GM18511 (cell line): ENCODE measurements at regions not wholly inside any gene's neighbourhood (a gene's known extent, or its start where the extent isn't known, plus 50 kb on each side); places are given as distances from the start of the nearest gene placed in this dataset.

Experiments
- ATAC-seq: cut with Tn5 transposase; IDR thresholded peaks from one replicate; pipeline ENCODE4 v1.9.1; 2021; ENCODE audit warnings: mild to moderate bottlenecking, moderate library complexity; ENCODE audit not compliant: unreplicated experiment

- no peak for ATAC-seq
Measured at GRCh38 chr6:138550346-138550767, 51.1 kb upstream of the NHSL1 start.

- no peak for ATAC-seq
Measured at GRCh38 chr6:138554146-138554545, 54.9 kb upstream of the NHSL1 start.

GRCh38 chr6:138555421-138555988 is 56.2 kb upstream of the NHSL1 start:
- ATAC-seq = peak; percentile 73

GRCh38 chr6:138557147-138557546 is 57.9 kb upstream of the NHSL1 start:
- no peak for ATAC-seq

- ATAC-seq = no peak
Measured at GRCh38 chr6:138559143-138559542, 59.8 kb upstream of the NHSL1 start.

- ATAC-seq = no peak
Measured at GRCh38 chr6:138560130-138560860, 61.0 kb upstream of the NHSL1 start.

GRCh38 chr6:138562691-138563090 is 63.4 kb upstream of the NHSL1 start:
- no peak for ATAC-seq

GRCh38 chr6:138563231-138563630 is 63.9 kb upstream of the NHSL1 start:
- no peak for ATAC-seq

- no peak for ATAC-seq
Measured at GRCh38 chr6:138563650-138564049, 64.4 kb upstream of the NHSL1 start.

GRCh38 chr6:138564170-138564721 is 65.0 kb upstream of the NHSL1 start:
- ATAC-seq = no peak

GRCh38 chr6:138567052-138567451 is 67.8 kb upstream of the NHSL1 start:
- no peak for ATAC-seq

GRCh38 chr6:138568997-138569396 is 69.7 kb upstream of the NHSL1 start:
- no peak for ATAC-seq

GRCh38 chr6:138569554-138569953 is 70.3 kb upstream of the NHSL1 start:
- no peak for ATAC-seq

- no peak for ATAC-seq
Measured at GRCh38 chr6:138569970-138570724, 70.9 kb upstream of the NHSL1 start.

GRCh38 chr6:138570725-138571029 is 71.4 kb upstream of the NHSL1 start:
- no peak for ATAC-seq

- ATAC-seq = no peak
Measured at GRCh38 chr6:138571181-138571580, 71.9 kb upstream of the NHSL1 start.

GRCh38 chr6:138571585-138572166 is 72.4 kb upstream of the NHSL1 start:
- no peak for ATAC-seq

GRCh38 chr6:138572167-138572875 is 73.0 kb upstream of the NHSL1 start:
- ATAC-seq = no peak

GRCh38 chr6:138572885-138573284 is 73.6 kb upstream of the NHSL1 start:
- no peak for ATAC-seq

GRCh38 chr6:138575257-138575656 is 76.0 kb upstream of the NHSL1 start:
- no peak for ATAC-seq

GRCh38 chr6:138576313-138576712 is 77.0 kb upstream of the NHSL1 start:
- no peak for ATAC-seq
